Skeletal muscle tissue (tissue), 3 donors: ENCODE measurements at regions not wholly inside any gene's neighbourhood (a gene's known extent, or its start where the extent isn't known, plus 50 kb on each side); places are given as distances from the start of the nearest gene placed in this dataset.
A peak's percentile ranks its signal among the peaks of the same experiment; 100 is the strongest.
"Not testable (repeated sequence)": the region's sequence is repeated elsewhere in the genome, so short reads cannot be mapped to it uniquely, and the experiment has no call there.

Experiments
- H3K27ac ChIP-seq: one replicate; pipeline ENCODE4 v1.7.0; 2013; ENCODE audit warnings: mild to moderate bottlenecking, low read depth, low read length, inconsistent platforms
- H3K27me3 ChIP-seq, 3 donors: one replicate each; pipeline ENCODE4 v1.7.0; 2013; ENCODE audit warnings: low read length in 3 of 3; ENCODE audit not compliant: control insufficient read depth in 3 of 3, insufficient read depth in 3 of 3
- H3K36me3 ChIP-seq, 3 donors: one replicate each; pipeline ENCODE4 v1.7.0; 2013; ENCODE audit warnings: low read length in 3 of 3; ENCODE audit not compliant: control insufficient read depth in 3 of 3, insufficient read depth in 3 of 3
- H3K4me1 ChIP-seq, 3 donors: one replicate each; pipeline ENCODE4 v1.7.0; 2013; ENCODE audit warnings: low read length in 3 of 3, mild to moderate bottlenecking in 3 of 3; ENCODE audit not compliant: control insufficient read depth in 3 of 3, insufficient read depth in 3 of 3
- H3K4me3 ChIP-seq, 3 donors: one replicate each; pipeline ENCODE4 v1.7.0; 2013; ENCODE audit warnings: low read length in 3 of 3
- H3K9ac ChIP-seq, 3 donors: one replicate each; pipeline ENCODE4 v1.7.0; 2013; ENCODE audit warnings: low read length in 3 of 3, mild to moderate bottlenecking in 3 of 3, moderate library complexity in 2 of 3, low read depth in 1 of 3
- H3K9me3 ChIP-seq, 3 donors: one replicate each; pipeline ENCODE4 v1.7.0; 2013; ENCODE audit warnings: low read length in 3 of 3; ENCODE audit not compliant: control insufficient read depth in 3 of 3
- donor health status: Osteomylitis.

DNA sequence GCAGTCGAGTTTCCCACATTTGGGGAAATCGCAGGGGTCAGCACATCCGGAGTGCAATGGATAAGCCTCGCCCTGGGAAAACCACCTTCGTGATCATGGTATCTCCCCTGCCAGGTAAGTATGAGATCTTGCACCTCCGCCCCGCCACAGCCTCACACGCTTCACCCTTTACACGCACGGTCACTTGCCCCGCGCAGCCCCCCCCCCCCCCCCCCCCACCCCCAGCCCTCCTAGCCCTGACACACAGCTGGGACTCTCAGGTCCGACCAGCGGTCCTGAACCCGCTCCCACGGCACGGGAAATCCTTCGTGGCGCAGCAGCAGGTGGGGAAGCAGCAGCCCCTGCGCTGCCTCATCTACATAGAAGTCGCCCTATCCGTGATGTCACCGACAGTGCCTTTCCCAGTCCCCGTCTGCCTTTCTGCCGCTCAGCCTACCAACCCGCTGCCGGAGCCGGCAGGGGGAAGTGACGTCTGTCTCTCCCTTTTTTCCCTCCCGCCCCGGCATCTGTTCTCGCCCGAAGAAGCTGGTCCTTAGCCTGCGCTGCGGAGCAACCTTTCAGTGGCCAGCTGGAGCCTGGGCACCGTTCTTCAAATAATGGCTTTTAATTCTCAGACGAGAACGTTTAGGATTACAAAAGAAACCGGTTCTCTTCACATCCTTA, 242.2 kb downstream of the FAM72C start:
- H3K9ac ChIP-seq, H3K9me3 ChIP-seq, H3K4me1 ChIP-seq, H3K27ac ChIP-seq, H3K4me3 ChIP-seq, H3K36me3 ChIP-seq: not testable (repeated sequence)
- H3K27me3 ChIP-seq: peaks cover 0 to 21% (median 0%) of the 10 kb centered on the region in 3 donors

DNA sequence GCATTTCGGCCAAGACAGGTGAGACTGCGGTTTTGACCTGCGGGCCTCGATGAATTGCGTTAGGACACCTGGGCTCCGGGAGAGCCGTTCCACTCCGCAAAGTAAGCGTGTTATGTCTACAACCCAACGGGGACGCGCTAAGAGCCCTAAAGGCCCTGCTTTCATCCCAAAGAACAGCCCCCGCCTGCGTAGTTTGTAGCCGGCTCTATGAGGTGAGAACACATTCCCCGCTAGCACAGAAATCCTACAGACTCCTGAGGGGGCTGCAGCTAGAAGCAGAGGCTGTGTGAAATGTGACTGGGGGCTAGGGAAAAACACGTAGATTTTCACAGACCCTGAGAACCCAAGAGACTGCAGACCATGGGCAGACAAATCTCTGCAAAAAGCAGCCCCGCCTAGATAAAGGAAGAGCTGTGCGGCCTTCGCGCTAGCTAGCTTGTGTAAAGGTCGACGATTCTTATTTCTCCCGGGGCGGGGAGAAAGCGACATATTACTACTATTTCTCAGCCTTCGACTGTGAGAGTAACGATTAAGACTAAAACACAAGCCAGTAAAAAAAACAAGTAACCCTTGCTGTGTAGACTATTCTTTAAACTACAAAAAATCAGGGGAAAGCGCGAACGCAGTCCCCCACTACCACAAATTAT, 242.9 kb downstream of the FAM72C start:
- not testable (repeated sequence) for H3K9ac ChIP-seq, H3K4me3 ChIP-seq, H3K27ac ChIP-seq, H3K36me3 ChIP-seq, H3K9me3 ChIP-seq, H3K4me1 ChIP-seq
- H3K27me3 ChIP-seq: peaks cover 0 to 21% (median 0%) of the 10 kb centered on the region in 3 donors

GRCh38 chr1:143727263-143727662, 244.5 kb downstream of the FAM72C start:
- Histone ChIP-seq H3K4me3 (no peak overlapping the region), H3K4me1 (no peaks in the 10 kb centered on the region), H3K27ac (no peak overlapping the region), H3K36me3 (no peaks in the 10 kb centered on the region), H3K9me3 (no peaks in the 10 kb centered on the region), H3K27me3 (peaks cover 0 to 23% (median 0%) of the 10 kb centered on the region in 3 donors), H3K9ac (no peak overlapping the region)

- Histone ChIP-seq H3K27me3 (peaks cover 0 to 37% (median 6%) of the 10 kb centered on the region in 3 donors), H3K9me3 (no peaks in the 10 kb centered on the region)
Observed at GRCh38 chr1:143721024-143721373, 250.8 kb downstream of the FAM72C start.

GRCh38 chr1:143720087-143721023, 251.4 kb downstream of the FAM72C start:
- Histone ChIP-seq H3K27me3 (peaks cover 0 to 33% (median 6%) of the 10 kb centered on the region in 3 donors), H3K9me3 (no peaks in the 10 kb centered on the region), H3K27ac (no peak overlapping the region), H3K4me1 (no peaks in the 10 kb centered on the region), H3K9ac (no peak overlapping the region), H3K4me3 (peak overlapping the region in 1 of 3 donors; percentile 38), H3K36me3 (no peaks in the 10 kb centered on the region)

More at GRCh38 chr1:143721024-143721373, 250.8 kb downstream of the FAM72C start:
- H3K4me3 ChIP-seq: peak overlapping the region in 1 of 3 donors; percentile 38
- no peak overlapping the region for H3K27ac ChIP-seq
- H3K9ac ChIP-seq: no peak overlapping the region
- H3K36me3 ChIP-seq: no peaks in the 10 kb centered on the region
- H3K4me1 ChIP-seq: no peaks in the 10 kb centered on the region

DNA sequence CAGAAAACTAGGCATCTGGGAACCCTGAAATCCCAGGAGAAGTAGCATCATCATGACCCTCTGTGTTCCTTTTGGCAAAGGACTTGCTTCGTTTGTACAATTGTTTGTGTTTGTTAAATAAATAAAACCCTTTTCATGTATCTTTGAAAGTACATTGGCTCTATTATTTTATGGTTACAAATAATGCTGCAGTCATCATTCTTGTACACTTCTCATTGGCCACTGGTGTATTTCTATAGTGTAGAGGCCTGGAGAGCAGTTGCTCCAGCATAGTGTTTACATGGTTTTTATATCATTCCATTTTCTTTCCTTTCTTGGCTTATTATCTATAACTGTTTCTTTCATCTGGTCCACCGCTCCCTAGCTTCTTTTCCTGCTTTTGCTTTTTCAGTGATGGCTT, 253.3 kb downstream of the FAM72C start:
- H3K36me3 ChIP-seq: no peaks in the 10 kb centered on the region
- H3K4me3 ChIP-seq: no peak overlapping the region
- no peaks in the 10 kb centered on the region for H3K4me1 ChIP-seq
- no peak overlapping the region for H3K9ac ChIP-seq
- no peak overlapping the region for H3K27ac ChIP-seq
- H3K9me3 ChIP-seq: no peaks in the 10 kb centered on the region
- peaks cover 0 to 27% (median 6%) of the 10 kb centered on the region in 3 donors for H3K27me3 ChIP-seq

DNA sequence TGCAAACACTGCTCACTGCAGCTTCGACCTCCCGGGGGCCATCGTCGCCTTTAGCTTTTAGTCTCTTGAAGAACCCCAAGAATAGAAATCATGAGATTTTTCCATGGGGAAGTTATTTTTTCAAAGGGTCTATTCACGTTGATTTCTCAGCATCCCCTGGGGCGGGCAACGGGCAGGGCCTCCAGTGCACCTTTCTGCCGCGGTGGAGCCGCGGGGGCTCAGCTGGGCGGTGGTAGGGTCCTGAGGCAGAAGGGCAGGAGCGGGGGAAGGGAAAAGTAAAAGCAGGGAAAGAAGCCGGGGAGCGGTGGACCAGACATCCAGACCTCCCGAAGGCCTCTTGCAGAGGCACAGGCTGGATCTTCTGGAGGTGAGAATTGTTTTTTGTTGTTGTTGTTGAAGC, 253.8 kb downstream of the FAM72C start:
- Histone ChIP-seq H3K36me3 (no peaks in the 10 kb centered on the region), H3K27ac (no peak overlapping the region), H3K27me3 (peaks cover 0 to 24% (median 6%) of the 10 kb centered on the region in 3 donors), H3K9ac (no peak overlapping the region), H3K9me3 (no peaks in the 10 kb centered on the region), H3K4me1 (no peaks in the 10 kb centered on the region), H3K4me3 (no peak overlapping the region)

DNA sequence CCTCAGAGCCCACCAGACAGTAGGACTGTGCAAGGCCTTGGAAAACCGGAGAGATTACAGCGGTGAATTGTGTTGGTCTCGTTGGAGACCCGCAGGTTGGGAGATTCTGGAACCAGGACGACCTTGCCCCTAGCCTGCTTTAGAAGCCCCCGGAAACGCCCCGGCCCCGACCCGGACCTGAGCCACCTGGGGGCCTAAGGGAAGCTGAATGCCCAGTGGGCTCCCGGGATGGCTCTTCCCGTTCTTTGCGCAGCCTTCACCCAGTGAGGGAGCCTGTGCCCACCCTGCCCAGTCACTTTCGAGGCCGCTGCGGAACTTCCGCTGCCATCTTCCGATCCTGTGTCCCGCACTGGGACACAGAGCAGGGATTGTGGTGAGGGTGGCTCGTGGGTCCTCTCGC, 254.4 kb downstream of the FAM72C start:
- H3K36me3 ChIP-seq: no peaks in the 10 kb centered on the region
- H3K9ac ChIP-seq: no peak overlapping the region
- no peaks in the 10 kb centered on the region for H3K9me3 ChIP-seq
- H3K27me3 ChIP-seq: peaks cover 0 to 26% (median 6%) of the 10 kb centered on the region in 3 donors
- H3K4me3 ChIP-seq: no peak overlapping the region
- H3K27ac ChIP-seq: no peak overlapping the region
- no peaks in the 10 kb centered on the region for H3K4me1 ChIP-seq

- H3K27me3 ChIP-seq: peaks cover 0 to 17% (median under 1%) of the 10 kb centered on the region in 3 donors
- not testable (repeated sequence) for H3K4me1 ChIP-seq, H3K27ac ChIP-seq, H3K9ac ChIP-seq, H3K4me3 ChIP-seq, H3K9me3 ChIP-seq, H3K36me3 ChIP-seq
Observed at GRCh38 chr1:143714913-143715312, 256.9 kb downstream of the FAM72C start.
